Keratinocyte (primary cell): ENCODE measurements at regions not wholly inside any gene's neighbourhood (a gene's known extent, or its start where the extent isn't known, plus 50 kb on each side); places are given as distances from the start of the nearest gene placed in this dataset.

Experiments
- DNase-seq: peaks from one replicate; pipeline ENCODE4 v3.0.0-alpha.2; 2011; ENCODE audit warnings: low read depth, missing footprints, low spot score
- FAIRE-seq: peaks from 2 replicates; lab custom pipeline; 2011; peaks lifted over from hg19 to GRCh38; lab: Jason Lieb, UNC
- H2AFZ ChIP-seq: 2 replicates; pipeline ENCODE4 v1.6.0; 2012; ENCODE audit warnings: low read length, control low read depth, inconsistent platforms; ENCODE audit not compliant: control insufficient read depth
- H3K27ac ChIP-seq: 2 replicates; pipeline ENCODE4 v1.5.1; 2011; ENCODE audit warnings: low read length; ENCODE audit not compliant: control insufficient read depth, insufficient read depth
- H3K27me3 ChIP-seq: 3 replicates; pipeline ENCODE4 v1.6.0; 2011; ENCODE audit warnings: low read length; ENCODE audit not compliant: control insufficient read depth, insufficient read depth; ENCODE audit errors: extremely low read depth
- H3K36me3 ChIP-seq, 2 experiments: 2 replicates in 1 of 2; 3 replicates in 1 of 2; pipeline ENCODE4 v1.5.1; 2011; ENCODE audit warnings: low read length in 2 of 2, mild to moderate bottlenecking in 1 of 2; ENCODE audit not compliant: control insufficient read depth in 2 of 2, insufficient read depth in 2 of 2; ENCODE audit errors: extremely low read depth in 1 of 2
- H3K4me1 ChIP-seq: 3 replicates; pipeline ENCODE4 v1.5.1; 2011; ENCODE audit warnings: low read length; ENCODE audit not compliant: control insufficient read depth, insufficient read depth; ENCODE audit errors: extremely low read depth
- H3K4me2 ChIP-seq: 3 replicates; pipeline ENCODE4 v1.6.0; 2011; ENCODE audit warnings: low read depth, low read length; ENCODE audit not compliant: control insufficient read depth, insufficient read depth; ENCODE audit errors: extremely low read depth
- H3K4me3 ChIP-seq, 3 experiments: fragments of 200-600 bp in 1 of 3; sonication (generic) in 1 of 3; 2 replicates in 2 of 3; 3 replicates in 1 of 3; pipeline ENCODE4 v1.5.1; 2011 to 2016; ENCODE audit warnings: low read length in 3 of 3, mild to moderate bottlenecking in 3 of 3, control low read depth in 2 of 3, inconsistent platforms in 1 of 3, low read depth in 1 of 3, mixed read lengths in 1 of 3, mixed run types in 1 of 3, moderate library complexity in 1 of 3; ENCODE audit not compliant: control insufficient read depth in 2 of 3, insufficient read depth in 2 of 3; ENCODE audit errors: extremely low read depth in 1 of 3
- H3K79me2 ChIP-seq: 2 replicates; pipeline ENCODE4 v1.6.0; 2012; ENCODE audit warnings: low read length; ENCODE audit not compliant: control insufficient read depth, insufficient read depth
- H3K9ac ChIP-seq: 3 replicates; pipeline ENCODE4 v1.6.0; 2011; ENCODE audit warnings: low read length; ENCODE audit not compliant: control insufficient read depth, insufficient read depth; ENCODE audit errors: extremely low read depth
- H3K9me1 ChIP-seq: 3 replicates; pipeline ENCODE4 v1.6.0; 2011; ENCODE audit warnings: low read length; ENCODE audit not compliant: control insufficient read depth, insufficient read depth; ENCODE audit errors: extremely low read depth
- H3K9me3 ChIP-seq: 2 replicates; pipeline ENCODE4 v1.5.1; 2012; ENCODE audit warnings: low read depth, low read length; ENCODE audit not compliant: control insufficient read depth
- H4K20me1 ChIP-seq: 3 replicates; pipeline ENCODE4 v1.6.0; 2011; ENCODE audit warnings: low read length; ENCODE audit not compliant: control insufficient read depth, insufficient read depth; ENCODE audit errors: extremely low read depth
- EZH2 ChIP-seq: IDR thresholded peaks from one replicate; pipeline ENCODE4 v1.6.1; 2012; ENCODE audit warnings: inconsistent platforms, mild to moderate bottlenecking, low read length, moderate library complexity
- dilution Hi-C: fragments of 300-500 bp; cut with MboI; formaldehyde crosslinking; loops from one replicate; pipeline ENCODE4 v1.7.0; 2020; ENCODE audit warnings: low sequenced_read_pairs; ENCODE audit not compliant: extremely low pct_ligation_motif_present
- TF ChIP-seq, protein P1 (sequence below), 3 experiments: IDR thresholded peaks in 1 of 3; conservative IDR thresholded peaks in 1 of 3; optimal IDR thresholded peaks in 1 of 3; 2 replicates in 2 of 3; 3 replicates in 1 of 3; pipeline versions ENCODE3 to v1.5.1; 2011; ENCODE audit warnings: low read length in 3 of 3, mild to moderate bottlenecking in 3 of 3, moderate library complexity in 2 of 3, control low read depth in 1 of 3, inconsistent platforms in 1 of 3; ENCODE audit not compliant: insufficient read depth in 2 of 3; ENCODE audit errors: extremely low read depth in 1 of 3

DNA sequence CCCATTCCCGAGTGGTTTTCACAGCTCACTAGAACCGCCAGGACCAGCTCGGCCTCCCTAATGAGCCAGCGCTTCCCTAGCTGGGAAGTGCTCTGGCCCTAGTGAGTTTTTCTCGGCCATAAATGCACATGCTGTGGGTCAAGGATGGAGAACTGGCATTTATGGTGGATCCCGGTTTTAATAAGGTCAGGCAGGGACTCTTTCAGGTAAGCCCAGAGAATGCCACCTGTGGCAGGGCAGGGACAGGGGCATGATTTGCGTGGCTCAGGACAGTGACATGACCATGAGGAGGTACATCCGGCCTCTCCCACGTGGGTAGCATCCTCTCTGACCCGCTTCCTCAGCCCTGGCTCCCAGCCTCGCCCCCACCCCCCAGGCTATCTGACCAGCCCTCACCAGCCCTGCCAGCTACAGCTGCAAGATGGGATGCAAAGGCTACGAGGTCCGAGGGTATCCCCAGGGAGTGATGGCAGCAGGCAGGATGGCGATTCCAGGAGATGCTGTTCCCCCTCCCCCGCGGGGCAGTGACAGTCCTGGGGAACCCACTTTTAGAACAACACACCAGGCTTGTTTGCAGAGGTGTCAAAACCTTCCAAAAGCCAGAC lies 60.3 kb upstream of the ADAMTS2 start:
- Histone ChIP-seq H3K9me1 (no peaks in the 10 kb centered on the region), H3K4me1 (no peaks in the 10 kb centered on the region), H3K79me2 (no peaks in the 10 kb centered on the region), H3K4me2 (no peak overlapping the region), H3K27me3 (no peaks in the 10 kb centered on the region), H3K27ac (no peak overlapping the region), H3K36me3 (no peaks in the 10 kb centered on the region), H4K20me1 (no peaks in the 10 kb centered on the region), H3K4me3 (no peak overlapping the region), H3K9ac (no peak overlapping the region), H2AFZ (no peak overlapping the region), H3K9me3 (peaks cover 10% of the 10 kb centered on the region)
- DNase-seq (no peak), FAIRE-seq (no peak)
- dilution Hi-C loops, result no loop called here
- TF ChIP-seq, protein P1, sequence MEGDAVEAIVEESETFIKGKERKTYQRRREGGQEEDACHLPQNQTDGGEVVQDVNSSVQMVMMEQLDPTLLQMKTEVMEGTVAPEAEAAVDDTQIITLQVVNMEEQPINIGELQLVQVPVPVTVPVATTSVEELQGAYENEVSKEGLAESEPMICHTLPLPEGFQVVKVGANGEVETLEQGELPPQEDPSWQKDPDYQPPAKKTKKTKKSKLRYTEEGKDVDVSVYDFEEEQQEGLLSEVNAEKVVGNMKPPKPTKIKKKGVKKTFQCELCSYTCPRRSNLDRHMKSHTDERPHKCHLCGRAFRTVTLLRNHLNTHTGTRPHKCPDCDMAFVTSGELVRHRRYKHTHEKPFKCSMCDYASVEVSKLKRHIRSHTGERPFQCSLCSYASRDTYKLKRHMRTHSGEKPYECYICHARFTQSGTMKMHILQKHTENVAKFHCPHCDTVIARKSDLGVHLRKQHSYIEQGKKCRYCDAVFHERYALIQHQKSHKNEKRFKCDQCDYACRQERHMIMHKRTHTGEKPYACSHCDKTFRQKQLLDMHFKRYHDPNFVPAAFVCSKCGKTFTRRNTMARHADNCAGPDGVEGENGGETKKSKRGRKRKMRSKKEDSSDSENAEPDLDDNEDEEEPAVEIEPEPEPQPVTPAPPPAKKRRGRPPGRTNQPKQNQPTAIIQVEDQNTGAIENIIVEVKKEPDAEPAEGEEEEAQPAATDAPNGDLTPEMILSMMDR (optimal IDR thresholded peaks at IDR 0.05 in 1 of 3, IDR thresholded peaks at IDR 0.05 in 1 of 3, conservative IDR thresholded peaks at IDR 0.05 in 1 of 3; ENCODE audit: extremely low read depth in 1 of 3, insufficient read depth in 2 of 3, low read length in 3 of 3), result no peak
- no peak for TF ChIP-seq EZH2

DNA sequence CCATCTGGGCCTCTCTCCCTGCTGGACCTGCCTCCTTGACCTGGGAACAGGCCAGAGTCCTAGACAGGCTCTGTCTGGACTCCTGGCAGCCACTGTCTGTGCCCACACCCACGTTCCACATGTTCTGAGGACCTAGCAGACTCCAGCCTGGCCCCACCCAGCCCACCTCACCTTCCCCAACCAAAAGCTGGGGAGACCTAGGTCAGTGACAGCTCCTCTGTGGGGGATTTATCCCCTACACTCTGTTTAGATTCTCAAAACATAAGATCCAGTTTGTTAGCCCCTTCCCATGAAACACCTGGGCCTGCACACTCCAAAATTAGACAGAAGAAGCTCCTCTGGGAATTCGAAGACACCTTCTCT lies 59.8 kb upstream of the ADAMTS2 start:
- H3K4me2 ChIP-seq, result no peak overlapping the region
- no peak overlapping the region for H3K9ac ChIP-seq
- no peaks in the 10 kb centered on the region for H3K36me3 ChIP-seq
- DNase-seq (no peak), FAIRE-seq (no peak)
- H3K4me1 ChIP-seq, result no peaks in the 10 kb centered on the region
- dilution Hi-C loops, result no loop called here
- H3K9me3 ChIP-seq, result peaks cover 12% of the 10 kb centered on the region
- no peaks in the 10 kb centered on the region for H3K27me3 ChIP-seq
- no peaks in the 10 kb centered on the region for H3K9me1 ChIP-seq
- no peak overlapping the region for H2AFZ ChIP-seq
- H3K4me3 ChIP-seq, result no peak overlapping the region
- H4K20me1 ChIP-seq, result no peaks in the 10 kb centered on the region
- TF ChIP-seq EZH2, result no peak
- TF ChIP-seq, protein P1 (optimal IDR thresholded peaks at IDR 0.05 in 1 of 3, IDR thresholded peaks at IDR 0.05 in 1 of 3, conservative IDR thresholded peaks at IDR 0.05 in 1 of 3; ENCODE audit: extremely low read depth in 1 of 3, insufficient read depth in 2 of 3, low read length in 3 of 3), result no peak
- H3K79me2 ChIP-seq, result no peaks in the 10 kb centered on the region
- H3K27ac ChIP-seq, result no peak overlapping the region
